HG02588 (cell line): ENCODE measurements at regions not wholly inside any gene's neighbourhood (a gene's known extent, or its start where the extent isn't known, plus 50 kb on each side); places are given as distances from the start of the nearest gene placed in this dataset.

Experiments
- ATAC-seq: cut with Tn5 transposase; IDR thresholded peaks from one replicate; pipeline ENCODE4 v1.9.1; 2021; ENCODE audit warnings: mild to moderate bottlenecking, moderate library complexity; ENCODE audit not compliant: unreplicated experiment

DNA sequence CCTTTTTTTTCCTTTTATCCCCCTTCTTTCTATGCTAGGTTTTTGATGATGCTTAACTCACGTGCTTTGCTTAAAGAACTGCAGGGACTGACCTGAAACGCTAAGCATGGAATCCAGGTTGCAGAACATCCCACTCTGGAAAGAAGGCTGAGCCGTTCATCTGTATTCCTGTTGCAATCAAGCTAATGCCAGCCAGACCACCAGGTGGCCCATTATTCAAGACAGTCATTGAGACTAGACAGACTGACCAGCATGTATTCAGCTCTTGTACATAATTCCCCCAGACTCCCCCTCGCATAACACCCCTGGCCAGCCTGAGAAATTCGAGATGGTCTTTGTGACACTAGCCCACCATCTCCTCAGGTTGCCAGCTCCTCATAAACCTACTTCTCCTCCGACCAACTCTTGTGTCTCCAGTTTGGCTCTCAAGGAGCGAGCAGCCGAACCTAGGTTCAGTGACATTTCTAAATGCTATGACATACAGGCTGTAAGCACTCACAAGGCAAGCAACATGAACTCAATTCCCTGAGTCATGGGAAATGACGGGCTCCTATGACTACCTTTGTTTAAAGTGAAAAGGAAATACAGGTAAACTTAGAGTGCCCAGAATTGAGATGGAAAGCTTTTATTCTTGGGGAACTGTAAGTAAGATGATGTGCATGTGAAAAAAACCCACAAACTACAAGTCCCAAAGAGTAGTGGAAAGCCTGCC, 309.3 kb upstream of the CDYL start:
- ATAC-seq = no peak

DNA sequence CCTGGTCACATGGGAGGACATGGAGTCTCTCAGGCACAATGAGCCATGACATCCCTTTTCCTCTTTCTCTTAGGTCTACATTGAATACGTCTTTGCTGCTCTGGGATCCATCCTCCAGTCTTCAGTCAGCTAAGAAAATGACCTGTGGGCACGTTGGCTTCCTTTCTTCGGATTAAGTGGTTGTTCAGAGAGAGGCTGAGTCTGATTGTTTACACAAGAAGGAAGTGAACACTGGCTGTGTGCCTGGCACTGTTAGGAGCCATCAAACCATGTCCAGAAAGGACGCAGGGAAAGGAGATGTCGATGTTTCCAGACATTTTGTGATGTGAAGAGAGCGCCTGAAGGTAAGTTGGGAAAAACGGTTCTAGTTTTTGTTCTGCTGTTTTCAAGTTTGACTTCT, 309.9 kb upstream of the CDYL start:
- no peak for ATAC-seq

DNA sequence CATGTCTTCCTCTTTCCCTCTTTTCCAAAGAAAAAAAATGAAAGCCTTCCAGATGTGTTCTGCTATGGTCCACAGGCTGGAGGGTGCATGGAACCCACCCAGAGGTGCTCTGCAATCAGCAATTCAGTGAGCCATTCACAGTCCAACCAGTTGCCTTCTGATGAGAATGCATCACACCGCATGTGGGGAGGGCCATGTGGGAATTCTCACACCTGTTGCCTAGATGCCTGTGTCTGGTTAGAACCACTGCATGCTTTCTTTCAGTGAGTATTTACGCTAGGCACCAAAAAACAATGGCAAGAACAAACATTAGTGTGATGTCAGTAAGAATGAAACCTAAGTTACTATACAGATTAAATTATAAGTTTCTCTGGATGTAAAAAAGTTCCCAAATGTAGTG, 311.6 kb upstream of the CDYL start:
- no peak for ATAC-seq

DNA sequence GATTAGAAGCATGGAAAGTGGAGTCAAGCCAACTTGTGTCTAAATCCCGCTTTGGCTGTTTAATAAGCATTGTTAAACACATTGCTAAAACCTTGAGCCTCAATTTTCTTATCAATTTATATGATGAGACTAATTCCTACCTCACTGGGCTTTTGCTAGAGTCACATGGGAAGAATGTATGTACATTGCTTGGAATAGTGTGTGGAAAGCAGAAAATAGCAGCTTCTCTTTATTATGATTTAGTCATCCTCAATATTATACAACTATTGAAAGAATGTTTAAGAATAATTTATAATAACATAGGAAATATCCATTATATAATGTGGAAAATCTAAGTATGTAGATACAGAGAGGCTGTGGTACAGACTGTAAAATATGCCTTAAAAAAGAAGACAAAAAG, 313.0 kb upstream of the CDYL start:
- ATAC-seq = no peak

DNA sequence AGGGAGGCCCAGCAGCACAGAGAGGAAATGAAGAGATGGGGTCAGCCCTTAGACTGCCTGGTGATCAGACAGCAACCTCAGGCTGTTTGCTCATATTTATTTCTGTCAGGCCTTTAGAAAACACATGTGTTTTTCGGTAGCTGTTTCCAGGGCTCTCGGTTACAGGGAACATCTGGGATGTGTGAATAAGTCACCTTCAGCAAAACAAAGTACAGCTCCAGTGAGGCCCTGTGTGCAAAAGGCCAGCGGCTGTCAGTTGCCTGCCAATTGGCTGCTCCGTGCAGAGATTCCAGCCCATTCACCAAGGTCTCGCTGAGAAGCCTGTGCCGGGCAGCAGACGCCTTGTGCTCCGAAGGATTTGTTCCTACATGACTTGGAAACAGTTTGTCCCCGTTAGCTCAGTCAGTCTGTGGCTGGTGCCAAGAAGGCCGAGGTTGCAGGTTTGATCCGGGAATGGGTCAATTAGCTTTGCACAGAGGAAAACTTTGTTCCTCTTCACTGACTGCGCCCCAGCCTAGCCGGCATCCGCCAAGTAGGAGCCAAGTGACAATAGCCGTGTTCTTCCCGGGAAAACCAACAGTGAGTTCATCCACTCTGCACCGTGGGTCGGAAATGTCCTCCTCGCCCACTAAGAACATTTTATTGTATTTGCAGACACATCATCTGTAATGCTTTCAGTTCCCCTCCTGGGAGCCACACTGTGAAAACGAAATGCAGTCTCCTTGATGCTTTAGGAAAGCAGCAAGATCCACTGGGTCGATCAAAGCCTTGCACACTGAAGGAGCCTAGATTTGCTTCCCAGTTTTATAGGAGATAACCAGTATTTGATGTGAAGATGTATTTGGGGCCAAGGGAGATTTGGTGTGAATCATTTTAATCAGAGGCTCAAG, 315.4 kb upstream of the CDYL start:
- no peak for ATAC-seq

DNA sequence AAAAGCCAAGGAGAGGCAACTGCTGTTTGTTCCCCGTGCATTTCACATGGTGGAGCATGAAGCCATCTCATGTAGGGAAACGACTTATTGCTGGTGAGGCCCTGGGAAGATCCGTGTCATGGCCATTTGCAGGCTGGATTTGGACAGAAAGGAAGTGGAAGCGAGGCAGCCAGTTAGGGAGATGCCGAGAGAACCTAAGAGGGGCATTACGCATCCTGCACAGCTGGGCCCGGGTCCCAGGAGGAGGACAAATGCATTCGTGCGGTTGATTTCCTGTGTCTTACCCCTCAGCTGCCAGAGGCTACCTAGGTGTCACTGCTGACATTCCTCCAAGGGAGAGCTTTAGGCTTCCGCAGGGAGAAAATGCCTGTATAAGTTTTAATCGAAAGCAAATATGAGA, 316.2 kb upstream of the CDYL start:
- ATAC-seq = no peak

DNA sequence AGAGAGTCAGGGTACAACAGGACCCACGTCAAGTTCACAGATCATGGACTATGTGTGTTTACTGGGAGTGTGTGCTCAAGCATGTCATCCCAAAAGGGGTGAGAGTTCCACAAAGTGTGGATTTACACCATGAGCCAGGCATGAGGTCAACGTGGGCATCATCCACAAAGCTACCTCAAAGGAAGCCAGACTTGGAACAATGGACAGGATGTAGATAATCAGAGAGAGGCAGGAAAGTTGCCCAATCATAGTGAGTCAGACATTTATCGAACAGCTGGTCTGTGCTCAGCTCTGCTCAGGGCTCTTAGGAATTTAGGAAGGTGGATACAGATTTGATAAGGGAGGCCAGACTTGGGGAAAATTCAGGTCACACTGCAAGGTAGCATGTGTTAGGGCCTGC, 317.2 kb upstream of the CDYL start:
- ATAC-seq = no peak

DNA sequence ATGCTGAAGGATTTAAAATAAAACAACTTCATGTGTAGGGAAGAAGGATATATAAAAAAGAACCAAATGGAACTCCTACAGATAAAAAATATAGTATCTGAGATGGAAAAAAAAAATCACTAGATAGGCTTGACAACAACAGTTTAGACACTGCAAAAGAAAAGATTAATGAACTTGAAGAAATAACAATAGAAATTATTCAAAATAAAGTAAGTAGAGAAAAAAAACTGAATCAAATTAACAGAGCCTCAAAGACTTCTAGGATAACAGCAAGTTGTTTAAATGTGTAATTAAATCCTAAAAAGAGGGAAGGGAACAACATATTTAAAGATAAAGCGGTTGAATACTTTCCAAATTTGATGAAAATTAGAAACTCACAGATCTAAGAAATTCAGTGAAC, 316.3 kb upstream of the ECI2 start:
- no peak for ATAC-seq

DNA sequence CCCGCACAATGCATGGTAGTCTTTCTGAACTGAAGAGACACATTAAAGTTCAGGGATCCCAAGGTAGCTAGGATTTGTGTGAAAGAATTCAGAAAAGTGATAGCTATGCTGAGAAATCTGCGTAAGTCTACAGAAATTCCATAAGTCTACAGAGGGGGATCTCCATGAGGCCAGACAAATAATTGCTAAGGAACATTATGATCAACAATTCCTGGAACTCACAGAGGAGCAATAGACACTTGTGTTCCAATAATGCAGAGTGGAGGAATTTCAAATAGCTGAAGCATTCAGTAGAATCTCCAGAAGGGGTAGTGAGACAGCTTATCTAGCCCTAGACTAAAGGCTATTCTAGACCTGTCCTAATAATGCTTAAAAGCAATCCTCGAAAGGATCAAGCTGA, 315.7 kb upstream of the ECI2 start:
- ATAC-seq = no peak

DNA sequence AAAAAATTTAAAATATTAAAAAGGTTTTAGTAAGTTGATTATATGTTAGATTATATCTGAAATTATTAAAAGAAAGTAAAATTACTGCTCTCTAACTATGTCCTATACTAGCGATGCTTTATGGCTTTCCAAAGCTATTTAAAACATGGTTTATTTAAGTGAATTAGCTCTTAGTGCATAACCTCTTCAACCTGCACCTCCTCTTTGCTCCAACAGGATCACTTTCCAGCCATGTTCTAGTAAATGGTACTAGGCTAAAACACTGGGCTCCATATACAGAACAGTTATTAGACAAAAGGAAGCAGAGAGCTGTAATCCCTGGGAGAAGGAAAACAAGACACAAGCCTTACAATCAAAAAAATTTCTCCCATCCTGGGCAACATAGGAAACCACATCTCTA, 314.9 kb upstream of the ECI2 start:
- ATAC-seq = no peak

DNA sequence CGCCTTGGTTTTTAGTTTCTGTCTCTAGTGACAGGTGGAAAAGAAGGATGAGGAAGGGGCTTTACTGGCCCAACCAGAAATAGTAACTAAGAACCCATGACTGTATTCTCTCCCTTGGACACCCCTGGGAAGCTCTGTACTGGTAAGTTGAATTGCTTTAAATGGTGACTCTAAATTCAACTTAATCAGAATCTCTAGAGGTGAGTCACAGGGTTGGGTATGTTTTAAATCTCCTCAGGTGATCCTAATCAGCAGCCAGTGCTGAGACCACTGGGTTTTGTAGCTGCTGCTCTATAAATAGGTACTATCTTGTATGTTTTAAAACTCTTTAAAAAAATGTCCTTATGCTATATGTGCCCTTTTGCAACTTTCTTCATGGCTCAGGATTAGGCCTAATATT, 314.0 kb upstream of the ECI2 start:
- no peak for ATAC-seq

DNA sequence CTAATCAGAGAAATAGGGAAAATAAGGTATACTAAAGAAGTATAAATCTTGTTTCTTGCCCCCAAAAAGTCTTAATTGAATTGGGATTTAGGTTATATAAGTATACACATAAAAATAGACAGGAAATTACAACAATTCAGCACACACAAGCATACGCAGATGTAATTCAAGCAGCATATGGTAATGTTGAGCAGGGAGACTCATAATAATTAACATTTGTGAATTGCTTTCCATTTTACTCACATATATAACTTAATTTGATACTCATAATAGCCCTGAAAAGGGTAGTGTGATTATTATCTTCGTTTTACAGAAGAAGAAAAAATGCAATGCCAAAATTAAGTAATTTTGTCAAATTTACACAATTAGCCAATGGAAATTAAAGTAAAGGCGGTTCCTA, 313.5 kb upstream of the ECI2 start:
- no peak for ATAC-seq

DNA sequence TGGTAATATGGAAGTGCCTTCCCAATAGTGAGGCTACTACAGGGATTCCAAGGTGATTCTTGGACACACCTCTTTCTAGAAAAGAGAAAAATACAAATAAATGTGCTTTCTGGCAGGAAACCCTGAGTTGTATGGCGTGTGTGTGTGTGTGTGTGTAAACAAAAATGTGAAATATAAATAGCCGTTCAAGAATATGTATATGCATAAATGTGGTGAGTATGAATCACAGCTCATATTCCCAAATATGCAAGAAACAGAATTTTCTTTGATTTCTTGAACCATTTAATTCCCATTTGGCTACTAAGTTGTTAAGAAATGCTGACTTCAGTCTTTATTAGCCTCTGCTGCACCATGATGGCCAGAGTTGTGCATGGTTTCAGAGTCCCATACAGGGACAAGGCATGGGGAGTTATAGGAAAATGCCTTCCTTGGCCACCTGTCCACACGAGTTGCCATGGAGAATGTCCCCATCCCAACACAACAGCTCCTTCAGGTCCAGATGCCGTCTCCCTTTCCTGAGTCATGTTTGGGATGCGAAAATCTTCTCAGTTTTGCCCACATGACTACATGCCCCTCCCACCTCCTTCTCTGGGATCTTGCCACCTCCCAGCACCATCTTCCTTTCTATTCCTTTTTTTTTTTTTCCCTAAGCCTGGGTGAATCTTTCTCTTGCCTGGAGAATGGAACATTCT, 312.4 kb upstream of the ECI2 start:
- no peak for ATAC-seq

DNA sequence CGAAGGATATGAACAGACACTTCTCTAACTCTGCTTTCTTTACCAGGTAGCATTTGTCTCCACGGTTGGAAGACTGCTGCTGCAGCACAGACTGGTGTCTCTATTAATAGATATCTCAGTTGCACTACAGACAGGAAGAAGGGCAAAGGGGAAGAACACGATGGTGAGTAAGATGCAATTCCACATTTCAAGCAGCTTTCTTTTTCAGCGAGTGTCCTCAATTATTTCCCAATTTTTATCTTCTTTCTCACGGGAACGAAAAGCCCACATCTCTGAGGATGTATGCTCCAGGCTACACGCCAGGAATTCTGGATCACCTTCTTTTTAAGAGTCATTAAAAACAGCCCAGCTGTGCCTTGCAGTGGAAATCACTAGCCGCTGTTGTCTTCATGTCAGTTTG, 311.6 kb upstream of the ECI2 start:
- no peak for ATAC-seq

DNA sequence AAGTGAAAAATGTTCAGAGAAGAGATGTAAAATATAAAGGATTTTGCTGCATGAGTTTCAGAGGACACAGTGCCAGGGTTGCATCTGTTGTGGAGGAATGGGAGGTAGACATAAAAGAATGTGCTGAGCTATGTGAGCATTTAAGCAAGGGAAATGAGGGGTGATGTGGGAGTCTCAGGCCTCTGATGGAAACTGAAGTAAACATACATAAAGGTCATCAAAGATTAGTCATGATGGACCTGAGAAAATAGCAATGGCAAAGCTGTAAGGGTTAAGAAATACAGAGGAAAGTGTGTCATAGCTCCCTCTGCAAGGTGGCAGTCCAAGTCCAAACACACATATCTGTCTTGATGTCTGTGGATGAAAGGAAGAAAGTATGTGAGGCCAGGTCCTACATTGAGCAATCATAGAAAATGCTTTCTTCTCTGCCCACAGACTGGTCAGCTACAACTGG, 306.6 kb upstream of the ECI2 start:
- ATAC-seq = no peak

DNA sequence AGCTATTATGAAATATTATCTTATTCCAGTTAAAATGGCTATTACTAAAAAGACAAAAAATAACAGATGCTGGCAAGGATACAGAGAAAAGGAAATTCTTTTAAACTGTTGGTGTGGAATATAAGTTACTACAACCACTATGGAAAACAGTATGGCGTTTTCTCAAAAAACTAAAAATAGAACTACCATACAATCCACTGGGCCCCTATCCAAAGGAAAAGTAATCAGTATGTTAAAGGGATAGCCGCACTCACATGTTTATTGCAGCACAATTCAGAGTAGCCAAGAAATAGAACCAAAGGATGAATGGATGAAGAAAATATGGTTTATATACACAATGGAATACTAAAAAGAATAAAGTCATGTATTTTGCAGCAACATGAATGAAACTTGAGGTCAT, 303.8 kb upstream of the ECI2 start:
- ATAC-seq = no peak

DNA sequence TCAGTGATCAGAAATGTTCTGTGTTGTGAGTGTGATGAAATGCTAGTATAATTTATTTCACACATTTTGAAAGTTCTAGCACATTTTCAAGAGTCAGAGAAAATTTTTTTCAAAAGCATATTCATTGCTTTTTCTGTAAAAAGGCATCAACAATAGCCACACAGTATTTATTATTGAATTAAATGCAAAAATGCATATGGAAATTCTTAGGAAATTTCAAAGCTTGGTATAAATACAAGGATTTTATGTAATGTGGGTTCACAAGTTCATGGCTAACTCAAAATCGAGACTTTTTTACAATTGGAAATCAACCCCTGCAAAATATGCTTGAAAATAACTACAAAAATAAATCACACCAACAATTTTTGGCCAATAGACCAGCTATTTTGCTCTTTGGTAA, 302.0 kb upstream of the ECI2 start:
- ATAC-seq = no peak

DNA sequence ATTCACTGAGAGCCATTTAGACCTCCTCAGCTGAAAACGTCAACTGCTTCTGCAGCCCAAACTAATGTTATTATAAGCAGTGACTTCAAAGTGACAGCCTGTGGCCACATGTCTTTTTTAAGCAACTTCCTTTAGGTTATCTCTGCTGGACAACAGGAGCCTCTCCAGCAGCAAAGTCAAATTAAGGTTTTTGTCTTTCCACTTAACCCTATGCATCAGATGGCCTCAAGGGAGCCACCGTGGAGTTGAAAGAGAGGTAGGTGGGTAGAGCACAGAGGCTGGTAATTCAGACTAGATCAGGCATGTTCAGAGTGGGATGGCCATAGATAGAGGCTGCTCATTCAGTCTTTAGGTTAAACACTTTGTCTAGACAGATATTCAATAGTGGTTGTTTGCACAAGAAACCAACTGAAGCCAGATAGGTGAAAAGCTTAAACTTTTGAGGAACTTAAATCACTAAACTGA, 300.6 kb upstream of the ECI2 start:
- ATAC-seq = no peak

DNA sequence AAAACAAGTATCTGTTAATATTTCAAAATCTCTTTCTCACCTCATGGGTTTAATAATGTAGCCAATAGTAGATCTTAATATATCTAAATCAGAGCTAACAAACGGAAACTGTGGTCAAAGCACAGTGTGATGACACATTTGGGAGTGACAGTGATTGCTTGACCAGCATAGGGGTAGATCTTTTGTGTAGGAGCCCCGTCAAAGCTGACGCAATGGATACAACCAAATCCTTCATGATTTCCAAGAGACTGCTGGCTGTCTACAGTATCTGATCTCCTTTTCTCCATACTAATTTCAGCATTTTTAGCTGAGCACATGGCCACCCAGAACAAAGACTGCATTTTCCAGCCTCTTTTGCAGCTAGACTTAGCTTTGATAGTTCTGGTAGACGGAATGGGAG, 299.3 kb upstream of the ECI2 start:
- ATAC-seq = no peak

DNA sequence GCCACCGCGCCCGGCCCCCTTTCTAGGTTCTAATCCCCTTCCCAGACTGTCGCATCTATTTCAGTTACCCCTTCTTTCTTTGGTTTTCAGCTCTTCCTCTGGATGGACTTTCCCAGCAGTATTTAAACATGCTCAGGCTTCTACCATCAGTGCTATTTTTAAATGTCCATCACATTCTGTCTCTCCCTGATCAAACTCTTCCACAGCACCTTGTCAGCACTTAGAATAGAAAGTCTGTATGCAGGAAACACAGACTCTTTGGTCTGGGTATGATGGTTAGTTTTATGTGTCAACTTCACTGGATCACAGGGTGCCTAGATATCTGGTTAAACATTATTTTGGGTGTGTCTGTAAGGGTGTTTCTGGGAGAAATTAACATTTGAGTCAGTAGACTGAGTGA, 297.8 kb upstream of the ECI2 start:
- ATAC-seq = no peak

DNA sequence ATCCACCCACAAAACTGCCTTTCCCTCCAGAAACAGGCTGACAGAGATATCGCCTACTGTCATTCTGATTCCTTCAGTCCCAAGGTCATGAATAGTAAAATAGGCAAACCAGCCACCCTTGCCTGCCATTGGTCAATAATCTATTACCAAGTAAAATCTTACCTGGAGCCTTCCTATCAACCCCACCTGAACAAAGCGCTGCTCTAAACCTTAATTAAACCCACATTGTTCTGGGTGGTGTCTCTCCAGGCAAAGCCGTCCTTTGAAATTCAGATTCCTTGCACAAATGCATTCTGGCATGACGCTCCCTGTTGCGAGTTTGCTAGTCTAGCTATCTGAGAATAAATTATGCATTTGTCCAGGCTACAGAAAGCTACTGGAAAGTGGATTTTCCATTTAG, 291.6 kb upstream of the ECI2 start:
- ATAC-seq = no peak

DNA sequence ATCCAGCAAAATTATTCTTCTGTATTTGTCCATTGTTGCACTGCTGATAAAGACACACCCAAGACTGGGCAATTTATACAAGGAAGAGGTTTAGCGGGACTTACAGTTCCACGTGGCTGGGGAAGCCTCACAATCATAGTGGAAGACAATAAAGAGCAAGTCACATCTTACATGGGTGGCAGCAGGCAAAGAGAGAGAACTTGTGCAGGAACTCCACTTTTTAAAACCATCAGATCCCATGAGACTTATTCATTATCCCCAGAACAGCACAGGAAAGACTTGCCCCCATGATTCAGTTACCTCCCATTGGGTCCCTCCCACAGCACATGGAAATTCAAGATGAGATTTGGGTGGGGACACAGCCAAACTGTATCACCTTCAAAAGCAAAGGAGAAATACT, 286.5 kb upstream of the ECI2 start:
- no peak for ATAC-seq
